ENCODE measurements at regions not wholly inside any gene's neighbourhood (a gene's known extent, or its start where the extent isn't known, plus 50 kb on each side); places are given as distances from the start of the nearest gene placed in this dataset.

GRCh38 chr15:62449638-62450037, 284.6 kb upstream of the C2CD4B start:
- no peaks in the 10 kb centered on the region for H3K27me3 ChIP-seq (ENCODE audit: control insufficient read depth, insufficient read depth, low read length)
- H3K36me3 ChIP-seq (ENCODE audit: control insufficient read depth, insufficient read depth, low read length) = no peaks in the 10 kb centered on the region
- TF ChIP-seq, protein P1, sequence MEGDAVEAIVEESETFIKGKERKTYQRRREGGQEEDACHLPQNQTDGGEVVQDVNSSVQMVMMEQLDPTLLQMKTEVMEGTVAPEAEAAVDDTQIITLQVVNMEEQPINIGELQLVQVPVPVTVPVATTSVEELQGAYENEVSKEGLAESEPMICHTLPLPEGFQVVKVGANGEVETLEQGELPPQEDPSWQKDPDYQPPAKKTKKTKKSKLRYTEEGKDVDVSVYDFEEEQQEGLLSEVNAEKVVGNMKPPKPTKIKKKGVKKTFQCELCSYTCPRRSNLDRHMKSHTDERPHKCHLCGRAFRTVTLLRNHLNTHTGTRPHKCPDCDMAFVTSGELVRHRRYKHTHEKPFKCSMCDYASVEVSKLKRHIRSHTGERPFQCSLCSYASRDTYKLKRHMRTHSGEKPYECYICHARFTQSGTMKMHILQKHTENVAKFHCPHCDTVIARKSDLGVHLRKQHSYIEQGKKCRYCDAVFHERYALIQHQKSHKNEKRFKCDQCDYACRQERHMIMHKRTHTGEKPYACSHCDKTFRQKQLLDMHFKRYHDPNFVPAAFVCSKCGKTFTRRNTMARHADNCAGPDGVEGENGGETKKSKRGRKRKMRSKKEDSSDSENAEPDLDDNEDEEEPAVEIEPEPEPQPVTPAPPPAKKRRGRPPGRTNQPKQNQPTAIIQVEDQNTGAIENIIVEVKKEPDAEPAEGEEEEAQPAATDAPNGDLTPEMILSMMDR (IDR thresholded peaks at IDR 0.05; ENCODE audit: insufficient read depth, low read depth, low read length) = no peak
- no peak overlapping the region for H3K4me3 ChIP-seq (ENCODE audit: low read depth, low read length)
- POLR2A ChIA-PET = no interaction called here
- CTCF ChIA-PET = interaction anchor here (0.6 to 1.6 kb wide), 3 partner anchors 13 to 124 kb away, joined by 5 to 6 read pairs (median 5); no protein-coding TSS in a partner anchor
- no peak for DNase-seq (ENCODE audit: low read depth)

DNA sequence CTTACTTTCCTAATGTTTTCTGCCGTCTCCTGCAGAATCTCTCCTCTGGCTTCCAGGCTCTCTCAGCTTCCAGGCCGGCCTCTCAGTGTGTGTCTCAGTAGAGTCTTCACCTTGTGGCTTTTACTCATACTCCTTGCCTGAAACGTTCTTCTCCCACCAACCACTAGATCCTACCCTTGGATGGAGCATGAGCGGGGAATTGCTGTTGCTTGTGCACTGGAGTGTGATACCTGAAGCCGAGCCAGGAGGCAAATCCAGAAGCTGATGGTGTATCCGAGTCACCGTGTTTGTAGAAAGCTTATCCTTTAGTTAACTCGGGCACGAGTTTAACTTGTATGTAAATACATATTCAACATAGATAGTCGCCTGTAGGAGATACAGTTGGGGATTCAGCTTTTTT, 285.0 kb upstream of the C2CD4B start:
- DNase-seq (ENCODE audit: low read depth) = no peak

GRCh38 chr15:62452026-62452425, 286.9 kb upstream of the C2CD4B start:
- CTCF ChIA-PET = no interaction called here
- Histone ChIP-seq H3K27me3 (ENCODE audit: control insufficient read depth, insufficient read depth, low read length) (no peaks in the 10 kb centered on the region), H3K4me3 (ENCODE audit: low read depth, low read length) (no peak overlapping the region), H3K36me3 (ENCODE audit: control insufficient read depth, insufficient read depth, low read length) (no peaks in the 10 kb centered on the region)
- TF ChIP-seq, protein P1 (IDR thresholded peaks at IDR 0.05; ENCODE audit: insufficient read depth, low read depth, low read length) = no peak
- POLR2A ChIA-PET = no interaction called here
- DNase-seq (ENCODE audit: low read depth) = no peak

More for the DNA sequence above, 285.0 kb upstream of the C2CD4B start:
- no peaks in the 10 kb centered on the region for H3K36me3 ChIP-seq (ENCODE audit: control insufficient read depth, insufficient read depth, low read length)
- TF ChIP-seq, protein P1 (IDR thresholded peaks at IDR 0.05; ENCODE audit: insufficient read depth, low read depth, low read length) = no peak
- no peaks in the 10 kb centered on the region for H3K27me3 ChIP-seq (ENCODE audit: control insufficient read depth, insufficient read depth, low read length)
- no peak overlapping the region for H3K4me3 ChIP-seq (ENCODE audit: low read depth, low read length)
- ChIA-PET POLR2A (no interaction called here), CTCF (interaction anchor here (0.6 to 1.2 kb wide), 3 partner anchors 47 to 137 kb away, joined by 3 to 6 read pairs (median 5); no protein-coding TSS in a partner anchor)

DNA sequence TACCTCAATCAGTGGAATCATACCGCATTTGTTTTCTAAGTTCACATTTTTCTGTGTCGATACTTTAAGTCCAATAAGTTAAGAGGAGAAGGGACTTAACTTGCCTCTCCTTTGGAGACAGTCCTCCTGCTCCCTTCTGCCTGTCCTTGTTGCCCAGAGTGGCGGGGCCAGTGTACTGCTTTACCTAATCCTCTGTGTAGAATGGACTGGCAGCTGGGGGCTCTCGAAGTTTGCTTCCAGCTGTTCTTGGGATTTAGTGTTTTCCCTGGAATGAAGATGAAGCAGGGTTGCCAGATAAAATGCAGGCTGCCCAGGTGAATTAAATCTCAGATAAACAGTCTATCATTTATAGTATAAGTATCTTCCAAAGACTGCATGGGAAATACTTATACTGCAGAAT, 287.6 kb upstream of the C2CD4B start:
- Histone ChIP-seq H3K36me3 (ENCODE audit: control insufficient read depth, insufficient read depth, low read length) (no peaks in the 10 kb centered on the region), H3K27me3 (ENCODE audit: control insufficient read depth, insufficient read depth, low read length) (no peaks in the 10 kb centered on the region), H3K4me3 (ENCODE audit: low read depth, low read length) (no peak overlapping the region)
- ChIA-PET CTCF (no interaction called here), POLR2A (no interaction called here)
- TF ChIP-seq, protein P1 (IDR thresholded peaks at IDR 0.05; ENCODE audit: insufficient read depth, low read depth, low read length) = no peak
- no peak for DNase-seq (ENCODE audit: low read depth)

- Histone ChIP-seq H3K27me3 (ENCODE audit: control insufficient read depth, insufficient read depth, low read length) (no peaks in the 10 kb centered on the region), H3K36me3 (ENCODE audit: control insufficient read depth, insufficient read depth, low read length) (no peaks in the 10 kb centered on the region), H3K4me3 (ENCODE audit: low read depth, low read length) (no peak overlapping the region)
- ChIA-PET POLR2A (no interaction called here), CTCF (no interaction called here)
- no peak for DNase-seq (ENCODE audit: low read depth)
- TF ChIP-seq, protein P1 (IDR thresholded peaks at IDR 0.05; ENCODE audit: insufficient read depth, low read depth, low read length) = no peak
These were observed 288.3 kb upstream of the C2CD4B start for GRCh38 chr15:62453375-62453774.
